Neural progenitor cell (in vitro differentiated cells): ENCODE measurements at regions not wholly inside any gene's neighbourhood (a gene's known extent, or its start where the extent isn't known, plus 50 kb on each side); places are given as distances from the start of the nearest gene placed in this dataset.

Experiments
- DNase-seq: peaks from one replicate; pipeline ENCODE4 v3.0.0-alpha.2; 2016; ENCODE audit warnings: low spot score
- H2AFZ ChIP-seq: fragments of 200-600 bp; sonication (generic); replicated peaks from 2 replicates; pipeline ENCODE4 v1.6.1; 2016; ENCODE audit warnings: antibody characterized with exemption
- H3F3A ChIP-seq: fragments of 200-600 bp; sonication (generic); 2 replicates; pipeline ENCODE4 v1.6.1; 2016; ENCODE audit warnings: antibody characterized with exemption, low read depth
- H3K27ac ChIP-seq: fragments of 200-600 bp; sonication (generic); 2 replicates; pipeline ENCODE4 v1.5.1; 2016; ENCODE audit warnings: mild to moderate bottlenecking
- H3K27me3 ChIP-seq: fragments of 200-600 bp; sonication (generic); 2 replicates; pipeline ENCODE4 v1.6.1; 2016; ENCODE audit warnings: mild to moderate bottlenecking, moderate library complexity
- H3K36me3 ChIP-seq: fragments of 200-600 bp; sonication (generic); 2 replicates; pipeline ENCODE4 v1.5.1; 2016
- H3K4me1 ChIP-seq: fragments of 200-600 bp; sonication (generic); 2 replicates; pipeline ENCODE4 v1.6.1; 2016; ENCODE audit warnings: mixed run types
- H3K4me2 ChIP-seq: fragments of 200-600 bp; sonication (generic); 2 replicates; pipeline ENCODE4 v1.6.1; 2016
- H3K4me3 ChIP-seq: fragments of 200-600 bp; sonication (generic); 2 replicates; pipeline ENCODE4 v1.5.1; 2016
- H3K79me2 ChIP-seq: fragments of 200-600 bp; sonication (generic); 2 replicates; pipeline ENCODE4 v1.6.1; 2016; ENCODE audit warnings: low read depth
- H3K9ac ChIP-seq: fragments of 200-600 bp; sonication (generic); 2 replicates; pipeline ENCODE4 v1.6.1; 2016
- H3K9me3 ChIP-seq: fragments of 200-600 bp; sonication (generic); 2 replicates; pipeline ENCODE4 v1.5.1; 2016; ENCODE audit warnings: low read depth
- H4K20me1 ChIP-seq: fragments of 200-600 bp; sonication (generic); 2 replicates; pipeline ENCODE4 v1.6.1; 2016; ENCODE audit warnings: low read depth
- H3K27ac Mint-ChIP-seq: 3 replicates; pipeline ENCODE4 v1.8.0; 2021; ENCODE audit warnings: mixed read lengths
- H3K27me3 Mint-ChIP-seq: 2 replicates; pipeline ENCODE4 v1.8.0; 2022; ENCODE audit warnings: low read depth, mild to moderate bottlenecking, inconsistent platforms, moderate library complexity, mixed read lengths; ENCODE audit not compliant: insufficient read depth
- H3K36me3 Mint-ChIP-seq: 3 replicates; pipeline ENCODE4 v1.8.0; 2021; ENCODE audit warnings: mixed read lengths
- H3K4me1 Mint-ChIP-seq: 3 replicates; pipeline ENCODE4 v1.8.0; 2021; ENCODE audit warnings: mixed read lengths
- H3K4me3 Mint-ChIP-seq: 3 replicates; pipeline ENCODE4 v1.8.0; 2021; ENCODE audit warnings: mild to moderate bottlenecking, moderate library complexity, mixed read lengths
- H3K9me3 Mint-ChIP-seq: 3 replicates; pipeline ENCODE4 v1.8.0; 2020; ENCODE audit warnings: mixed read lengths
- CTCF ChIP-seq: fragments of 200-600 bp; sonication (generic); IDR thresholded peaks from 2 replicates; pipeline ENCODE4 v1.5.1; 2017; ENCODE audit warnings: antibody characterized with exemption, mild to moderate bottlenecking
- EZH2 ChIP-seq: fragments of 200-600 bp; sonication (generic); IDR thresholded peaks from 2 replicates; pipeline ENCODE4 v1.6.1; 2017; ENCODE audit warnings: antibody characterized with exemption, mild to moderate bottlenecking, moderate library complexity
- EZH2phosphoT487 ChIP-seq: fragments of 200-600 bp; sonication (generic); IDR thresholded peaks from 2 replicates; pipeline ENCODE4 v1.6.1; 2017; ENCODE audit warnings: antibody characterized with exemption

GRCh38 chr2:45299361-45299760 lies 290.1 kb upstream of the SIX2 start:
- H3K27ac Mint-ChIP-seq: no peak overlapping the region
- H3K4me1 Mint-ChIP-seq: peaks cover 10% of the 10 kb centered on the region
- no peak for DNase-seq
- peaks cover 20% of the 10 kb centered on the region for H3K27me3 Mint-ChIP-seq
- H3K27ac ChIP-seq: no peak overlapping the region
- no peak overlapping the region for H3K4me2 ChIP-seq
- H3K36me3 ChIP-seq: no peaks in the 10 kb centered on the region
- TF ChIP-seq CTCF (no peak), EZH2phosphoT487 (no peak), EZH2 (no peak)
- no peaks in the 10 kb centered on the region for H3K36me3 Mint-ChIP-seq
- no peaks in the 10 kb centered on the region for H3K27me3 ChIP-seq
- H3K9me3 ChIP-seq: no peaks in the 10 kb centered on the region
- no peak overlapping the region for H3K4me3 ChIP-seq
- no peak overlapping the region for H2AFZ ChIP-seq
- H3K4me1 ChIP-seq: no peaks in the 10 kb centered on the region
- no peaks in the 10 kb centered on the region for H3K9me3 Mint-ChIP-seq
- no peaks in the 10 kb centered on the region for H3K79me2 ChIP-seq
- no peak overlapping the region for H3K9ac ChIP-seq
- H3K4me3 Mint-ChIP-seq: no peak overlapping the region
- no peaks in the 10 kb centered on the region for H4K20me1 ChIP-seq
- H3F3A ChIP-seq: no peaks in the 10 kb centered on the region

- H3F3A ChIP-seq: no peaks in the 10 kb centered on the region
- H3K9me3 ChIP-seq: no peaks in the 10 kb centered on the region
- H3K9ac ChIP-seq: no peak overlapping the region
- no peak overlapping the region for H3K4me3 ChIP-seq
- H3K4me1 ChIP-seq: no peaks in the 10 kb centered on the region
- no peak overlapping the region for H3K4me2 ChIP-seq
- no peak overlapping the region for H3K27ac ChIP-seq
- DNase-seq: no peak
- H3K79me2 ChIP-seq: no peaks in the 10 kb centered on the region
- no peak overlapping the region for H2AFZ ChIP-seq
- no peaks in the 10 kb centered on the region for H3K36me3 ChIP-seq
- H3K27ac Mint-ChIP-seq: no peak overlapping the region
- no peaks in the 10 kb centered on the region for H3K4me1 Mint-ChIP-seq
- H3K27me3 Mint-ChIP-seq: peaks cover 13% of the 10 kb centered on the region
- no peaks in the 10 kb centered on the region for H4K20me1 ChIP-seq
- H3K27me3 ChIP-seq: no peaks in the 10 kb centered on the region
- no peak for TF ChIP-seq EZH2
- no peak for TF ChIP-seq EZH2phosphoT487
- no peak for TF ChIP-seq CTCF
- H3K4me3 Mint-ChIP-seq: no peak overlapping the region
- peaks cover 5% of the 10 kb centered on the region for H3K9me3 Mint-ChIP-seq
- no peaks in the 10 kb centered on the region for H3K36me3 Mint-ChIP-seq
Observed at GRCh38 chr2:45293182-45293581, 283.9 kb upstream of the SIX2 start.

- no peaks in the 10 kb centered on the region for H3K36me3 ChIP-seq
- H3K27ac ChIP-seq: no peak overlapping the region
- no peaks in the 10 kb centered on the region for H4K20me1 ChIP-seq
- H3K27me3 Mint-ChIP-seq: peaks cover 16% of the 10 kb centered on the region
- H3K36me3 Mint-ChIP-seq: no peaks in the 10 kb centered on the region
- no peaks in the 10 kb centered on the region for H3K4me1 Mint-ChIP-seq
- no peaks in the 10 kb centered on the region for H3K79me2 ChIP-seq
- no peak overlapping the region for H3K4me3 Mint-ChIP-seq
- no peak overlapping the region for H3K9ac ChIP-seq
- no peaks in the 10 kb centered on the region for H3K4me1 ChIP-seq
- H3K27ac Mint-ChIP-seq: no peak overlapping the region
- TF ChIP-seq EZH2: no peak
- no peak for TF ChIP-seq CTCF
- TF ChIP-seq EZH2phosphoT487: no peak
- no peak overlapping the region for H3K4me3 ChIP-seq
- DNase-seq: no peak
- no peak overlapping the region for H2AFZ ChIP-seq
- H3K9me3 ChIP-seq: no peaks in the 10 kb centered on the region
- H3K4me2 ChIP-seq: no peak overlapping the region
- H3K9me3 Mint-ChIP-seq: peaks cover 5% of the 10 kb centered on the region
- H3F3A ChIP-seq: no peaks in the 10 kb centered on the region
- no peaks in the 10 kb centered on the region for H3K27me3 ChIP-seq
Observed at GRCh38 chr2:45291296-45291701, 282.0 kb upstream of the SIX2 start.
